Germinal center (tissue), 1 donor: ENCODE measurements at regions not wholly inside any gene's neighbourhood (a gene's known extent, or its start where the extent isn't known, plus 50 kb on each side); places are given as distances from the start of the nearest gene placed in this dataset.

Experiments used
- DNase-seq: peaks from one replicate; pipeline ENCODE4 v3.0.0; 2012; ENCODE audit warnings: mixed read lengths, low spot score

DNA sequence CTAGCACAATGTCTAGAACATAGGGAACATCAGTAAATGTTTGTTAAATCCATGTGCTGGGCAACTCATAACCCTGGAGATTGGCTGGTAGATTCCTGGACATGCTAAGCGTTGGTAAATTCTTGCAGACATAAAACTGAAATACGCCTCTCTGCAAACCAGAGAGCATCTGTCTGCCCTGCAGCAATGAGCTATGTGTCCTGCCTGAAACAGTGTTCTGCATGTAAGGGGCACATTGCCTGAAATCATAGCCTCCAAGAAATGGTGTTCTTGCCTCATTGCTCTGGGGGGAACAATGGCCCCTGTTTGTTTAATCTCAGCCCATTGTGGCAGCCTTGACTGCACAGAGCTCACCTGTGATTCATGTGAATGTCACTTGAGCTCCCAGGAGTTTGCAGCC lies 113.5 kb upstream of the CCL2 start:
- DNase-seq, result no peak

DNA sequence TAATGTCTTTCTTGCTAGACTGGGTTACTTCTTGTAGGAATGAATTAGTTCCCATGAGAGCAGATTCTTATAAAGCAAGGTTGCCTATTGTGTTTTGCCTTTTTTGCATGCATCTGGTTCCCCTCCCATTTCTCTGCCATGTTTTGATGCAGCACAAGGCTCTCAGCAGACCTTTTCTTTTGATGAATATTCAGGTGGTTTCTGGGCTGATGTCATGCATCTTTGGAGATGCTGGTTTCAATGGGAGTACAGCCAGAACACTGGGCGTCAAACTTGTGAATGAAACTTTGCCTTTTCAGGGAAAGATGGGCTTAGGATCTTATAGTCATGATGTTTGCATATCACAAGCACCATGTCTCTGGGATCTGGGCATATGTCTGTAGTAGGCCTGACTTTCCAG lies 111.7 kb upstream of the CCL2 start:
- no peak for DNase-seq

DNA sequence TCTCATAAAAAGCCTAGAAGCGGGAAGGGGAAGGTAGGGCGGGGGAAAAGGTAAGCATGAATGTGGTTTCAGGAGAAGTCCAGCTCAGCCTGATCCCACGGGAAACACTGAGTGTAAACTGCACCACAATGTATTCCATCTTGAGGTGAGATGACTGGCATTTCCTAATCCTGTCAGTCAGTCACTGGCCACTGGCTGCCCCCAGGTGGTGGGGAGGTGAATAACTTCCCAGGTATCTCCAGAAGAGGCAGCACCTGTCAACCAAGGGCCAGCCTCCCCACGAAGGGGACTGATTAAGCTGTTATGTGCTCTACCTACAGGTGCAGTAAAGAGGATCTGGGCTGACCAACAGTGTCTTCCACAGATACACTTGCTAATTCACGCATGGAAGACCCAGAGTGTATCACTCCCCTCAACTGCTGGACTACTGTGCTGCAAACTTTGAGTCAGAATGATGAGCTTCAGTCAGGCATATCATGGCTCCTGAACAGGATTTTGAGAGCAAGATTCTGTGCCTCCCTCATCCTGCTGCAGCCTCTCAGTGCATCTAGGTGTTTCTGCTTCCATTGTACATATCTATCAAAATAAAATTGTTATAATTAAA lies 108.5 kb upstream of the CCL2 start:
- DNase-seq, result peak; percentile 57

DNA sequence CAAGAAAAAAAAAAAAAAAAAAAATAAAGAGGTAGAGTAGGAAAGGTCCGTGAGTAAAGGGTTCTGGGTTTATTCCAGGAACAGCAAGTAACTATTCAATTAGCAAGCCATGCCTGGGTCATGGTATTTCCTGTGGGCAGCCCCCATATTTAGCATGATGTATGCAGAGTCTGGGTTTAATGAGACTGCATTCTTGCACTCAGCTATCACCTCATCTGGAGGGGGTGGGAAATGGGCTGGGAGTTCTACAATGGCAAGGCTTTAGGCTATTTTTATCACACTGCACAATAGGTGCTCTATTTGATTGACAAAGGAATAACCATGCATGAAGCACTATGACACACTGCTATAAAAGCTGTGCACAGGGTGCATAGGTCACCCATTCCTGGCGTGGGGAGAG lies 104.0 kb upstream of the CCL2 start:
- DNase-seq, result no peak

DNA sequence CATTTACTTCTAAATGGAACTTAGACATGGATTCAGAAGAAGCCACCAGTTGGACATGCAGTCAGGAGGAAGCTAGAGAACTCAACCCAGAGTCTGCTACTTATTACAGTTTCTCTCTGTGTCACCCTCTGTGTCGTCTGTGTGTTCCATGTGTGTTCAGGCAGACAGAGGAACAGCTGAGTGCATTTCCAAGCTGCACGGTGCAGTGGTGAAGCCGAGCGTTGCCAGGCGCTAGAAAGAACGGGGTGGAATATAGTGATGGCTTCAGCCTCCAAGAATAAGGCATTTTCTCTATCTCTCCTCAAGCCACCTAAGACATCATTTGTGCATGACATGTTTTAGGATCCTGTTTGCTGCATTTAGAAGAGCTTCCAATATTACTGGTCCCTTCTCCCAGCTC lies 101.1 kb upstream of the CCL2 start:
- DNase-seq, result no peak

DNA sequence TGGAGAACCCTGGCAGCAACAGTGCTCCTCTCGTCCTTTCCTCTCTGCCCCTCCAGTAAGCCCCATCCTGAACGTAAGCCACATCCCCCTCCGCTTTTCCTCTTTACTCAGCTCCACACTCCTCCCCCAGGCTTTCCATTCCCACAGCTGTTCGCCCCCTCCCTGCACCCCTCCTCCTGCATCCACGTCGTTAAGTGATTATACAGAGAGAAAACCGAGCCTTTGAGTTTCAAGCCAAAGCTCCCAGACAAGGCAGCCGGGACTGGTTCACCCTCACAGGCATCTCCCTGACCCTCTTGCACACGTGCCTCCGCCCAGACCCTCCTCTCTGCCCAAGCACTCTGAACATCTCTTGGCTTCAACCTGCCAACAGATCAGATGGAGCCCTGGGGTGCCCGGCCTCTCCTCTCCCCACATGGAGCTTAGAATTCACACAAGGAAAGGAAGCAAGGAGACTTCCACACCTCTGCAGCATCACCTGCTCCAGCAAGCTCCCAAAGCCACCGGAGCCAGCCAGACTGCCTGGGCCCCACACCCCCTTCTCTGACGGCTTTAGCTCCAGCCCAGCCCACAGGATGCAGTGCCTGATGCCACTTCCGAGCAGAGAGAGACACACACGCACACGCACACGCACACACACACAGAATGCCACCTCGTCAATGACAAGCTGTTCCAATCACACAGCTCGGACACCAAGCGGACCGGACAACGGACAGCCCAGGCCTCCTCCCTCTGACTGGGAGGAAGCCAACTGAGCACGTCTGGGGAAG lies 99.9 kb upstream of the CCL2 start:
- no peak for DNase-seq

DNA sequence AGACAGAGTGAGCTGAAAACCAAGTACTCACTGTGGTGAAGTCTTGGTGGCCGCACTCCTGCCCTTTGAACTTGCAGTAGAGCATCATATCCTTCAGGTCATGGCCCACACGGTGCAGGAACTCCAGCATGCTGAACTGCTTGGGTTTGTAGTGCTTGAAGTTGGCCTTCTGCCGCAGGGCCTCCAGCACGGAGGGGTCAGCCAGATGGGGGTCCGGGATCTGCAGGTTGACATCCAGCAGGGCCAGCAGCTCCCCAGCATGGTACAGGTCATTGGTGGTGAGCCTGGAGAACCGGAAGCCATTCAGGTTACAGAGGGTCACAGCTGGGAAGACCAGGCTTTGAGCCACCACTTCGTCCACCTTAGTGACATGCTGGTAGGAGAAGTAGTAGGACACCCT lies 99.1 kb upstream of the CCL2 start:
- DNase-seq, result no peak

DNA sequence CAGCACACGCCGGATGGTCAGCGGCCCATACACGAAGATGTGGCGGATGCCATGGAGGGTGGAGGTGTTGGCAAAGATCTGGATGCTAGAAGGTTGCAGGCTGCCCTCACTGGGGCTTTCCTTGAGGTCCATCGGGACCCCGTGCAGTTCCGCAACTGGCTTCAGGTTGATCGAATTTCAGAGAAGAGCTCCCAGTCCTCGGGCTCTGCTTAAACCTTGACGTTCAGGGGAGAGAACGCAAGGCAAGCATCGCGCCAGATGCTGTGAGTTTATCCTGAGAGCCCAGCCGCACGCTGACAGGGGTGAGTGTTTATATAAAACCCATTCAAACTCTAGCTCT lies 98.7 kb upstream of the CCL2 start:
- no peak for DNase-seq

DNA sequence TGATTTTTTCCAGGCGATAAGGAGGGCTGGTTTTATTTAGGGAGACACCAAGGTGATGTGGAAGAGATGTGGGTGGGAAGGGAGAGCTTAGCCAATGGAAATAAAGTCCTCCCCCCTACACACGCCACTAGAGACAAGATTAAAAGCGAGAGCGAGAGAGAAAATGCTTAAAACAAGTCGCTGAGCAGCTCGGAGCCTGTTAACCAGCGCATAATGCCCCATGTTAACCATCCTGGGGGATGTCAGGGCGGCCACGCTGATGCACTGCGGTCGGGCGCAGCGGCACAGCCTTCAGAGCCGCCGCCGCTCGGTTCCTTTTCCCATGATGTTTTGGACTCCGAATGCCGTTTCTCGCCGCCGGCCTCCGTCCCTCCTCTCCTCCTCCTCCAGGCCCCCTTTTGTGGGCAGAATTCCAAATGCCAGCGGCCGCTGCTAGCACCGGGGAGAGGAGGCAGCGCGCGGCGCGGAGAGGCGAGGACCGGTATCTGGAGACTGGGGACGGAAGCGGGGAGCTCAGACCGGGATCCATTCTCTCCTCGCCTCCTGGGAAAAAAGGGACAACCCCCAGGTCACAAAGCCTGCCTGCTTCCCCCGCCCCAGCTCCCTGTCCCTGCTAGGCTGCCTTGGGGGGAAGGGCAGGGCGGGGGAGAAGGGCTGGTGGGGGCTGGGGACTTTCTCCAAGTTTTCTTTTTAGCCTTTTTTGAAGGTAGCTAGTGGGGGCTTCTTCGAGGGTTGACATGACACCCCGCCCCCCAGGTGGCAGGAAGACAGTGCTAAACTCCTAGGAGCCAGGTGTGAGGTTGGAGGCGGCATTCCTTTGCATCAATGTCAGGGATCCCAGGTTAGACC lies 98.1 kb upstream of the CCL2 start:
- no peak for DNase-seq

DNA sequence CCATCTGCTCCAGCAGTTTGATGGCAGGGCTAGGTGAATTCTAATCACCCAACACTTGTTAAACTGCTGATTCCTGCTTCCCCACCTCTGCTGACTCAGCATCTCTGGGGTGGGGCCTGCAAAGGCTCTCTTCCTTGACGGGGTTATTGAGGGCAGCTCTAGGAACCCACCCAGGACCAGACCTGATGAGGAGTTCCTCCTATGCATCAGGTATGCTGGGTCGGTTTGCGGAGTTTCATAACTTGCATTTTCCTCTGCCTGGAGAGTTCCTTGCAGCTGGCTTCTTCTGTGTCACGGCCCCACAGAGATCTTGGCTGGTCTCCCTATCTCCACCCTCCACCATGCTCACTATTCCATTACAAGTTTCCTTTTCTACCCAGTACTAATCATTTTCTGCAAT lies 93.4 kb upstream of the CCL2 start:
- DNase-seq, result no peak

DNA sequence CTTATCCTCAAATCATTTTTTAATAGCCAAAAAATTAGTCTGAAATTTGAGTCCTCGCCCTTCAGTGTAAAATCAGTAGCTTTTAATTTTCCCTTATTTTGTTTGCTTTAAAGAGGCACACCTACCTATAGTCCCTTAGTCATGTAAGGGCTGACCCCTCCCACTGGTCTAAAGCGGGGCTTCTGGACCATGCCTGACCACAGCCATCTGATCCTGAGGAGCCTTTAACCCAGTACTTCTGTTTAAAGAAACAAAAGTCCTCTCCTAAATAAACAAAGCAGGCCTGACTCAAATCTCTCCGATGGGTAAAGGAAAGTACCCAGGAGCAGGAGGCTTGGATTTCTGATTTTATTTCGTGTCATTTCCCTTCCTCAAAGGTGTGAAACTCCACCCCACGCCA lies 92.0 kb upstream of the CCL2 start:
- DNase-seq, result no peak

DNA sequence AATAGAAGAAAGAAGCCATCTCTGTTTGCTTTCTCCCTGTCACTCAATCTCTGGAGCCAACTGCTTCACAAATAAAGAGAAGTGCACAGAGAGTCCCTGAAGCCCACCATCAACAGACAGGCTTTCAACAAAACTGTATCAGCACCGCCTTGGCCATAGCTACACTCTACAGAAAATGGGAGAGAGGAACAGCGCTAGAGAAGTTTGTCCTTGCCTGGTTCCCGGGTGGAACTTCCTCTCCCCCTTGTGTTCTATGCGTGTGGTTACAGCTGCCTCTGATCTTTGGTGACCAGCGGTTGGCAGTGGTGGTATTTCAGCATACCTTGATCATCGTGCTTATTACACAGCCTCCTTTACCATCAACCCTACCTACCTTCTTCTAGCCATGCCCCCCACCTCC lies 91.4 kb upstream of the CCL2 start:
- DNase-seq, result no peak

DNA sequence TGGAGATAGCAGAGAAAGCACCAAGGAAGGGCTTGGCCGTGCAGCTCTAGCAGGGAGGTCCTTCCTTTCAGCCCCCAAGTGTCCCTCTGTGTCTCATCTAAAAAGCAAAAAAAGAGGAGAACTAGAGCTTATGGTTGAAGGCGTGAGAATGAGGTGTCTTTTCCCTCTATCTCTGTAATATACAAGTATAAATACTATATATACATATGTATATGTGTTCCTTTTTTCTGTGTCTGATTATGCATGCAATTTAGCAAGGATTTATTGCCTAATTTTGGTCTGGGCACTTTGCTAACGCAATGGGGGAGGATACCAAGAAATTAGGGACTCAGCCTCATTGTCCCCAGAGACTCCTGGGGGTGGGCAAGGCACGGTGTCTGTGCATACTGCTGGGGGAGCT lies 90.2 kb upstream of the CCL2 start:
- no peak for DNase-seq

DNA sequence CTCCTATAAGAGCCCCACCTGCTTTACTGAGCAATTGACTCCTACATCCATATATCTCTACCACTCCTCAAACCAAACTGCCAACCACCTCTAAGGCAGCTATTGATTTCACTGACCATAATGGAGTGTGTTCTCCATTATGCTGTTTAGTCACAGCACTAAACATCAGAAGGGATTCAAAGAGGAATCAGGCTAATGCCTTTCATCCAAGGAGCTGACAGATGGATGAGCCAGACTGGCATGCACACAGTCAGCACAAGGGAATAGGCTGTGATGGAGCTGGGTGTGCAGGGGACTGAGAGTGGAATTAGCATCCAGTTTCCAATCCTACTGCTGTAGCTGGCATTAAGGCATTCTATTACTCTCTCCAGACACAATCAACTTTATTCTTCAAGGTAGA lies 88.7 kb upstream of the CCL2 start:
- no peak for DNase-seq

DNA sequence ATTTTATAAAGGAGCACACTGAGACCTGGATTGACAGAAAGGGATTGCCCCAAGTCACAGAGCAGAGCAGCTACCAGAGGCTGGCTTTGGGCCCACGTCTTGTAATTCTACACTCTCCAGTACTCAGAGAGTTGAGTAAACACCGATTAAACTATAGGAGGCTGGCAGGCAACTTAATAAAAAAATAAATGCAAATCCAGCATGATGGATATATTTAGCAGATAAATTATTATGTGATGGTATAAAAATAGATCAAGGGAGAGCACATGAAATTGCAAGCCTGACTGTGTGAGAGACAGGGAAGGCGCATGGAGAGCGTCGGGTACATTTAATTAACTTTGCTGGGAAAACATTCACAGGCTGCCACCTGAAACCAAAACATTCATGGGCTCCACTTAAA lies 87.7 kb upstream of the CCL2 start:
- DNase-seq, result no peak

DNA sequence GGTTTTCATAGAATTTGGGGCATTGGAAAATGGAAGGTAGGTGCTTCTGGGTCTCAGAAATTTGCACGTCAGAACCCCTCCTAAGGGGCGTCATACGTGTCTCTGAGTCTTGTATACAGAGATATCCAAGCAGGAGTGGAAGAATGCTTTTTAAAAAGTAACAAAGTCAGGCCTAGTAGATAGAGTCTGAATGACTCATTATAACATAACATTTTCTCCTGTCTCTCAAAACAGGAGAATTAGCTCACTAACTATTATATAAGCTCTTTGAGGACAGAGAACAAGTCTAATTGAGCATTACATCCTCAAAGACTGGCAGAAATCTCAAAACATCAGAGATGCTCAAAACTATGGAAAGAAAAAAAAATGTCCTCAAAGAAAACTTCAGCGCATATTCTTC lies 86.1 kb upstream of the CCL2 start:
- DNase-seq, result no peak

DNA sequence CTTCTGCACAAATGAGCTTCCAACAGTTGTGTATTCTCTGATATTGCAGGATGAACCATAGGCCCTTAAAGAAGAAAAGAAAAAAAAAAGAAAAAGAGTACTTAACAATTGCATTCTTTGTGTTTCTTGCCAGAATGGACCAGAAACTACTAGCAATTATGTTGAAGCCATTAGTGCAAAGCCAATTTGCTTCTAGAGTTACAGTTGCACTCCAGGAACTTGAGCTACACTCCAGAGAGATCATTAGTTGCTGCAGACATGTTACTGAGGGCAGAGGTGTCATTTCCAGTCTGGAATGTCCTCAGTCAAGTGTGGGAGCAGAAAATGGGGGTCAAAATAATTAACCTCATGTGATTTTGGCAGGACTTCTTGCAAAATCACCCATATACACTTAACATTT lies 85.6 kb upstream of the CCL2 start:
- no peak for DNase-seq

DNA sequence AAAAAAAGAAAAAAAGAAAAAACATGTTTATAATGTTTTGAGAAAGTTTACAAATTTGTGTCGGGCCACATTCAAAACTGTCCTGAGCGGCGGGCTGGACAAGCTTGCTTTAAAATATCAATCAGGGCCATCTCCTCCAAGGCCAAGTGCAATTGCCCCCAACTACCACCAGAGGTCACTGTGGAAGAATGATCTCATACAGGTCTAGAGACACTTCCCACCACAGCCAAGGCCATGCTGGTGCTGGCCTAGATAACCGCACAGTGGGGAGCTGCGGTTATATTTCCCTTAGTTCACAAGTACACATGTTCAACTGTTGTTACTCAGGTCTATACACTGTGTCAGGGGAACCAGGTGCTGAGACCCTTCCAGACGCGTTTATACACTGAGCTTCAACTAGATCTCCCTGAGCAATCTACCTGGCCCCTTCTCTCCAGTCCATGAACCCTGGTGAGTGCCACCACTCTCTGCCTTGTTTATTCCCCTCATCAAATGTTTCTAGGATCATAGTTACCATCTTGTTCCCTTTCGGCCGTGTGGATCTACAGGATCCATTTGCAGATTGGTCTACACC lies 83.8 kb upstream of the CCL2 start:
- DNase-seq, result peak; percentile 59

DNA sequence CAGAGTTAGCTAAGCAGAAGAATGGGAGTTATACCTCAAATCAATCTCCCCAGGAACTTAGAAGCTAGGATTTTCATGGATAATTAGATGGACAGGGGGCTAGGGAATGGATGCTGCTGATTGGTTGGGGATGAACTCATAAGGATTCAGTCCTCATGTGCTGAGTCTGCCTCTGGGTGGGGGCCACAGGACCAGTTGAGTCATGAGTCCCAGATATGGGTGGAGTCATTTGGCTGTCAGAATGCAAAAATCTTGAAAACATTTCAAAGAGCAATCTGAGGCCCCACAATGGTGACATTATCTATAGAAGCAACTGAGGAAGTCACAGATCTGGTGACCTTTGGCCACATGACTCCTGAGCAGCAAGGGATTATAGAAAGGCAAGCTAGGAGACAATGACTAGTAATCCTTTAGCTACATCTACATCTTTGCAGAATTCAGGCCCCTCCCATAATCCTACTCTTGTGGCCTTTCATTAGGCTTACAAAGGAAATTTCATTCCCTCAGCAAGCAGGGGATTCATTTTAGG lies 82.6 kb upstream of the CCL2 start:
- DNase-seq, result no peak

DNA sequence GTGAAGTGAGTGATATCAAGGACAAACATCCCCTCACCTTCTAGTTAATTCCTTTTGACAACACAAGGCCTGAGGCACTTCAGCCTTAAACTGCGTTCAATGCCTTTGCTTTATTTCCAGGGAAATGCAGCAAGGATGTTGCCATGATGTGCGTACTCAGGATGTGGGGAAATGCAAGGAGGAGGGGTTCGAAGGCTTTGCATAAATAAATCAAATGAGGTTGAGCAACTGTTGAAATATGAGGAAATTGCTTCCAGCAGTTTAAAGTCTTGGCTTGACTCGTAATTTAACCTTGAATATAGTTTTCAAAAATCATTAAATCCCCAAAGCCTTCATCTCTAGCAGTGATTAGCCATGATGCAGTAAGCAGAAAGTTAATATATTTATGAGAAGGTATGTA lies 81.8 kb upstream of the CCL2 start:
- no peak for DNase-seq

DNA sequence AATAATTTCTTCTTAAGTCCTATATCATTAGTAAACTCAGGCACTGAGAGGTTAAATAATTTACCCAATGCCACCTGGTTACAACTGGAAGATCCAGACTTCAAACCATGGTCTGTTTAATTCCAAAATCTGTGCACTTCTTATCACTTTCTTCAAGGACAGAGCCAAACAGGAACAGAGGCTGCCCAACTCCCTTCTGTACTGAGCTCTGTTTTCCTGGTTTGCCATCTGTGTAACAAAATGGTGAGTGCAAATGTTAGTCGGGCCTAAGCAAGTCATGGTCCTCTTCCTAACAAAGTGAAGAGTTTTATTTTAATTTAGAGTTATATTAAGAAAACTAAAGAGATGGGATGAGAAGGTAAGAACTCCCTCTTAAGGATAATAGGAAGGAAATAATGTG lies 80.6 kb upstream of the CCL2 start:
- DNase-seq, result no peak

DNA sequence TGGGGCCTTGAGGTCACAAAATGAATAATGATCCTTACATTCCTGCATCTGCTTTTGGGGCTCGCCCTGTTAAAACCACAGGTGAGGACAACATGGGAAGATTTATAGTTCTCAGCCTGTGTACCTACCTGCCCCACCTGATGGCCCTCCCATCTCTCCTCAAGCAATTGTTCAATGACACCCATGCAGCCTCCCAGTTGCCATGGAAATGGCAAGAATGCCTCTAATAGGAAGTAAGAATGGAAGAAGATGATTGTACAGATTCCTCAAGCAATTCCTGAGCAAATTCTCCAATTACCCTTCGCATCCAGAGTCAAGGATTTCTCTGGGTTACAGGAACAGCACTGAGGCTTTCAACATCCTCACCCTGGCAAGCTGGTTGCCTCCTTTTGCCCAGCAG lies 78.6 kb upstream of the CCL2 start:
- DNase-seq, result no peak

DNA sequence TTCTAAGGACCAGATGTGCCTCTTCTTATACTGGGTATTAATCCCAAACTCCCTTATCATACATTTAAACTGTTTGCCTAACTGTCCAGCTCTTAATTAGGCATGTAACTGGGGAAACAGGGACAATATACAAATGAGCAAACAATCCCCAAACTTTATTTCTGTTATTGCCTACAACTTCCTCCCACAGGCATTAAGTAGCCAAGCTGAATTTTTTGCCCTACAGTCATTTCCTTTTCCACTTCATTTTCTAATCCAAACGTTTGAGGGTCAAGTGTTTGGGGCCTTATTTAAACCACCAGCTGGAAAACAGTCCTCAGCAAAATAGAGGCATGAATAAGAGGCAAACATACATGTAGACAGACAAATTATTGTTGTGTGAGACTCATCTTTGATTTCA lies 77.4 kb upstream of the CCL2 start:
- no peak for DNase-seq
